BLaER1 (cell line): ENCODE measurements at regions not wholly inside any gene's neighbourhood (a gene's known extent, or its start where the extent isn't known, plus 50 kb on each side); places are given as distances from the start of the nearest gene placed in this dataset.

Experiments
- H3K27ac ChIP-seq: shearing (Covaris generic); formaldehyde crosslinking; 2 replicates; pipeline ENCODE4 v1.8.1; 2022
- H3K27me3 ChIP-seq: shearing (Covaris generic); formaldehyde crosslinking; 2 replicates; pipeline ENCODE4 v1.8.1; 2022
- H3K36me3 ChIP-seq: shearing (Covaris generic); formaldehyde crosslinking; 2 replicates; pipeline ENCODE4 v1.8.1; 2022
- H3K4me1 ChIP-seq: shearing (Covaris generic); formaldehyde crosslinking; 2 replicates; pipeline ENCODE4 v1.8.1; 2022
- H3K4me2 ChIP-seq: shearing (Covaris generic); formaldehyde crosslinking; 2 replicates; pipeline ENCODE4 v1.8.1; 2022
- H3K4me3 ChIP-seq: shearing (Covaris generic); formaldehyde crosslinking; 2 replicates; pipeline ENCODE4 v1.8.1; 2022
- H3K9ac ChIP-seq: shearing (Covaris generic); formaldehyde crosslinking; 2 replicates; pipeline ENCODE4 v1.8.1; 2022
- H3K9me3 ChIP-seq: shearing (Covaris generic); formaldehyde crosslinking; 2 replicates; pipeline ENCODE4 v1.8.1; 2022
- H4K20me1 ChIP-seq: shearing (Covaris generic); formaldehyde crosslinking; 2 replicates; pipeline ENCODE4 v1.8.1; 2022
- Cebpa-rat ChIP-seq: shearing (Covaris generic); IDR thresholded peaks from 2 replicates; pipeline ENCODE4 v1.8.1; 2022

- Histone ChIP-seq H3K27me3 (no peaks in the 10 kb centered on the region), H3K4me3 (no peak overlapping the region), H3K9me3 (peaks cover 6% of the 10 kb centered on the region; the same call in 1 of the 2 replicates), H3K4me2 (no peak overlapping the region), H3K4me1 (no peaks in the 10 kb centered on the region), H4K20me1 (no peaks in the 10 kb centered on the region), H3K9ac (no peak overlapping the region), H3K27ac (no peak overlapping the region), H3K36me3 (no peaks in the 10 kb centered on the region)
- no peak for TF ChIP-seq Cebpa-rat
These were observed 1240.2 kb upstream of the ALCAM start for GRCh38 chr3:104126463-104126862.

DNA sequence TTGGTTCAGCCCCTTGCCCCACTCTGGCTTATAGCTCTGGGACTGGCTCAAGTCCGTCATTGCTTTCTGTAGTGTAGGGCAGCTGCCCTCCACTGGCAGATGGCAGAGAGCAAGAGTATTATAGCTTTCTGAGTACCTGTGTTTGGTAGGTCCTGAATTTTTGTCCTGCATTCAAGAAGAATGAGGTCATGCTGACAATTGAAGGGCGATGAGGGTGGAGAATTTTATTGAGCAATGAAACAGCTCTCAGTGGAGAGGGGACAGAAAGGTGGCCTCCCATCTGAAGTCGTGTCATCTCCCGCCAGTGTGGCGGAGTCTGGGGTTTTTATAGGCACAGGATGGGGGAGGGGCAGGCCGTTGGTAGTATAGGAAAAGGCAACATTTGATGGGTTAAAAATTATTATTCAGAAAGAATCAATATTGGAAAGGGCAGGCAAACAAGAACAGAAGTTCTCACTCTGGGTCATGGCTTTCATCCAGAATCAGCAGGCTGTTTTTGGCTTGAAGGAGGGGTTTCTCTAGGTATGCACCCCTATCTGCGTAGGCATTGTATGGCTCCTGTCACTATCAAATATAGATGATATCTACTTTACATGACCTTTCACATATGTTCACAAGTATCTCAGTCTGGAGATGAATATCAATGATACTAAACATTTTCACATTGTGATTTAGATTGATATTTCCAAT, 1239.7 kb upstream of the ALCAM start:
- no peak overlapping the region for H3K27ac ChIP-seq
- peaks cover 6% of the 10 kb centered on the region; the same call in 1 of the 2 replicates for H3K9me3 ChIP-seq
- H3K4me1 ChIP-seq: no peaks in the 10 kb centered on the region
- TF ChIP-seq Cebpa-rat: no peak
- no peak overlapping the region for H3K9ac ChIP-seq
- no peak overlapping the region for H3K4me3 ChIP-seq
- no peaks in the 10 kb centered on the region for H4K20me1 ChIP-seq
- H3K4me2 ChIP-seq: no peak overlapping the region
- no peaks in the 10 kb centered on the region for H3K36me3 ChIP-seq
- H3K27me3 ChIP-seq: no peaks in the 10 kb centered on the region

DNA sequence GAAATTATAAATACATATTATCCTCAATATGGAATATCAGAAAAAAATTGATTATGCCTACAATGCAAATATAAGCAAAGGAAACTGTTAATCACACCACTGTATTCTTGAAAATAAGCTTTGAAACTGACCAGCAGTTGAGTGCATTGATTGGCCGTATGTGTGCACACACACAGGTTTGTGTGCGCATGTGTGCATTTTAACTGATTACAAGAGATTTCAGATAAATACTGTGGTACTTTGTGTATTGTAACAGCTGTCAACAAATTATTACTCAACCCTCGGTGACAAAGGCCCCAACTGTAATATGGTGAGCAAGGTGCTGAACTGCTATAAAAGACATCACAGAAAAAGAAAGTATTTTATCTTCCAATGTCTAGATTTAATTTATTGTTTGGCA, 1238.9 kb upstream of the ALCAM start:
- no peak overlapping the region for H3K9ac ChIP-seq
- no peak overlapping the region for H3K4me3 ChIP-seq
- no peaks in the 10 kb centered on the region for H4K20me1 ChIP-seq
- H3K27me3 ChIP-seq: no peaks in the 10 kb centered on the region
- no peaks in the 10 kb centered on the region for H3K36me3 ChIP-seq
- H3K4me2 ChIP-seq: no peak overlapping the region
- TF ChIP-seq Cebpa-rat: no peak
- no peaks in the 10 kb centered on the region for H3K4me1 ChIP-seq
- H3K9me3 ChIP-seq: peaks cover 6% of the 10 kb centered on the region; the same call in 1 of the 2 replicates
- no peak overlapping the region for H3K27ac ChIP-seq

- Histone ChIP-seq H3K4me1 (no peaks in the 10 kb centered on the region), H3K27me3 (no peaks in the 10 kb centered on the region), H4K20me1 (no peaks in the 10 kb centered on the region), H3K9ac (no peak overlapping the region), H3K4me2 (no peak overlapping the region), H3K4me3 (no peak overlapping the region), H3K27ac (no peak overlapping the region), H3K9me3 (no peaks in the 10 kb centered on the region), H3K36me3 (no peaks in the 10 kb centered on the region)
- no peak for TF ChIP-seq Cebpa-rat
These were observed 1233.9 kb upstream of the ALCAM start for GRCh38 chr3:104132566-104133403.

DNA sequence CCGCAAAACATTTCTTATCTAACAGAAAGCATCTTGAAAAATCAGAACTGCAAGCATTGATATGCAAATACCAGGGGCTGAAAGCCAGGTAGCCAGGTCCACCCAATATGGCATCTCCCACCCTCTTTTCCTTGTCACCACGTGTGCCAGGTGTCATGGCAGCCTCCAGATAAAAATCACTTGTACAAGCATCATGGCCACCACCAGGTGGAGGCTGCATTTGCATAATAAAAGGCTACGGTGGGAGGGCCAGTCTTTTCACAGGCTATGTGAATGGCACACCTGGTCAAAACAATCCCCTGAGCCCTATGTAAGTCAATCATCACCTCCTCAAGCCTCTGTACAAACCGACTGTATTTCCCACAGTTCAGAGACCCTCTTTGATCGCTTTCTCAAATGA, 1233.1 kb upstream of the ALCAM start:
- no peak for TF ChIP-seq Cebpa-rat
- Histone ChIP-seq H3K27me3 (no peaks in the 10 kb centered on the region), H3K36me3 (no peaks in the 10 kb centered on the region), H3K27ac (no peak overlapping the region), H3K9me3 (no peaks in the 10 kb centered on the region), H3K4me3 (no peak overlapping the region), H3K9ac (no peak overlapping the region), H3K4me2 (no peak overlapping the region), H4K20me1 (no peaks in the 10 kb centered on the region), H3K4me1 (no peaks in the 10 kb centered on the region)

DNA sequence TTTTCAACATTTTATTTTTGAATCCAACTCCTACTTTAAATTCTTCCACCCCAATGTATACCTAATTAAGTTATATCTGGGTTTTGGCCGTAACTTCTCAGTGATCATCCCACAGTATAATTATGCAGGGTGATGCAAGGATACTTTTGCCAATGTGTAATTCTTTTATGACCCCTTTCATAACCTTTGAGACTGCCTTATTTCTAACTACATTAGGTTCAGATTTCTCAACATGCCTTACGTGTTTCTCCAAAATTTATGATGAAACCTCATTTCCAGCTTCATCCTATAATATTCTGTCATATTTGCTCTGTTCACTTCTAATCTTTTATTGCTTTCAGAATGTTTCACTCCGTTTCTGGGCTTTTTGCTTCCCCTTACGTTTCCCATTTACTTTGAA, 1229.6 kb upstream of the ALCAM start:
- H3K27me3 ChIP-seq: no peaks in the 10 kb centered on the region
- no peak for TF ChIP-seq Cebpa-rat
- H3K4me3 ChIP-seq: no peak overlapping the region
- H3K4me2 ChIP-seq: no peak overlapping the region
- H3K4me1 ChIP-seq: no peaks in the 10 kb centered on the region
- no peak overlapping the region for H3K9ac ChIP-seq
- H4K20me1 ChIP-seq: no peaks in the 10 kb centered on the region
- no peaks in the 10 kb centered on the region for H3K36me3 ChIP-seq
- H3K27ac ChIP-seq: no peak overlapping the region
- no peaks in the 10 kb centered on the region for H3K9me3 ChIP-seq

DNA sequence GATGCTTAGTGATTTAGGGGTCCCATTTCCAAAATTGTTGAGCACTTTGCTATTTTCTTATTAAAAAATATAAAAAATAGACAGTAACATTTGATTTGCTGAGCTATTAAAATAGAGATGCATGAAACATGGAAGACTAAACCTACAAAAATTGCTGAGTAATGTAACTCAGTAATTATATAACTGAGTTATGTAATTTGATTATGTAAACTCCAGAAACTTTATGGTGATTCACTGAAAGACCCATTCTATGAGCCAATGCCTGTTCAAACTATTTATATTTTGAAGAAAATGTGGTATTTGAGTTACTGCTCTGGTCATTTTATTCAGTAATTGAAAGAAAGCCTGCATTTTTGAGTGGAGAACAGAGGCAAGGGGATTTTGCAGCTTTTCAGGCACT, 1221.5 kb upstream of the ALCAM start:
- H3K27ac ChIP-seq: no peak overlapping the region
- H3K4me1 ChIP-seq: no peaks in the 10 kb centered on the region
- no peak overlapping the region for H3K4me3 ChIP-seq
- no peak overlapping the region for H3K9ac ChIP-seq
- H4K20me1 ChIP-seq: no peaks in the 10 kb centered on the region
- no peaks in the 10 kb centered on the region for H3K9me3 ChIP-seq
- no peaks in the 10 kb centered on the region for H3K27me3 ChIP-seq
- no peaks in the 10 kb centered on the region for H3K36me3 ChIP-seq
- TF ChIP-seq Cebpa-rat: no peak
- H3K4me2 ChIP-seq: no peak overlapping the region

- no peaks in the 10 kb centered on the region for H3K36me3 ChIP-seq
- H3K9me3 ChIP-seq: no peaks in the 10 kb centered on the region
- TF ChIP-seq Cebpa-rat: no peak
- H4K20me1 ChIP-seq: no peaks in the 10 kb centered on the region
- H3K27ac ChIP-seq: no peak overlapping the region
- H3K27me3 ChIP-seq: no peaks in the 10 kb centered on the region
- no peak overlapping the region for H3K9ac ChIP-seq
- H3K4me1 ChIP-seq: no peaks in the 10 kb centered on the region
- H3K4me2 ChIP-seq: no peak overlapping the region
- no peak overlapping the region for H3K4me3 ChIP-seq
These were observed 1217.6 kb upstream of the ALCAM start for GRCh38 chr3:104149154-104149553.

DNA sequence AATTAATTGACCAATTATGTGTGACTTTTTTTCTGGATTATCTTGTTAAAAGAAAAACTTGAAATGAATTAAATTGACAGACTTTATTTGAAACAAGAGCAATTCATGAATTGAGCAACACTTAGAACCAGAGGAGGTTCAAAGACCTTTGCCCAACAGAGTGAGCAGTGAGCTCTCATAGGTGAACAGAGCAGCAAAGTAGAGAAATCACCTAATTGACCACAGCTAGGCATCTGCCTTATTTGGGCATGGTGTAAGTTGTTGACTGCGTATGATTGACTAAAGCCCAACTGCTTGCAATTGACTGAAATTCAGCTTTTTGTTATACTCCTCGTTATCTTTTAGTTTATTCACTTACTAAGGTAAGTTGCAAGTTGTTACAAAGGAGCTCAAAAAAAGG, 1216.0 kb upstream of the ALCAM start:
- Histone ChIP-seq H3K36me3 (no peaks in the 10 kb centered on the region), H3K4me2 (no peak overlapping the region), H3K4me1 (no peaks in the 10 kb centered on the region), H3K9ac (no peak overlapping the region), H4K20me1 (no peaks in the 10 kb centered on the region), H3K4me3 (no peak overlapping the region), H3K27ac (no peak overlapping the region), H3K27me3 (no peaks in the 10 kb centered on the region), H3K9me3 (no peaks in the 10 kb centered on the region)
- TF ChIP-seq Cebpa-rat: no peak

DNA sequence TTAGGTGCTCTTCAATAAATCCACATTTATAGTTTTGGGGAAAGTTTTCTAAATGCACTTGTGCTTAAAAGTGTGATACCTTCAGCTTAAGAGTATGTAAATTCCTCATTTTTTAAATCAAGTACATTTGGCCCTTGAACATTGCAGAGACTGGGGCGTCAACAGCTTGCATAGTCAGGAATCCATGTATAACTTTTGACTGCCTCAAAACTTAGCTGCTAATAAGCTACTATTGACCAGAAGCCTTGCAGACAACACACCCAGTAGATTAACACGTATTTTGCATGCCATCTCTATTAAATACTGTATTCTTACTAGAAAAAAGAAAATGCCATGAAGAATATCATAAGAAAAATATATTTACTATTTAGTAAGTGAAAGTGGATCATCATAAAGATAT, 1211.8 kb upstream of the ALCAM start:
- Histone ChIP-seq H4K20me1 (no peaks in the 10 kb centered on the region), H3K9ac (no peak overlapping the region)

More for the DNA sequence above, 1211.8 kb upstream of the ALCAM start:
- Histone ChIP-seq H3K27me3 (no peaks in the 10 kb centered on the region), H3K4me2 (no peak overlapping the region), H3K4me1 (no peaks in the 10 kb centered on the region), H3K27ac (no peak overlapping the region), H3K36me3 (no peaks in the 10 kb centered on the region), H3K4me3 (no peak overlapping the region), H3K9me3 (no peaks in the 10 kb centered on the region)
- TF ChIP-seq Cebpa-rat: no peak
